ENCODE measurements at regions not wholly inside any gene's neighbourhood (a gene's known extent, or its start where the extent isn't known, plus 50 kb on each side); places are given as distances from the start of the nearest gene placed in this dataset.

GRCh38 chr2:126403039-126403628, 252.8 kb upstream of the GYPC start:
- ChIA-PET POLR2A (no interaction called here), CTCF (no interaction called here)
- Histone ChIP-seq H3K27me3 (replicated peaks in 1 of 4; ENCODE audit: control extremely low read depth in 1 of 4, control insufficient read depth in 3 of 4, insufficient read depth in 4 of 4, low read length in 3 of 4) (no peaks in the 10 kb centered on the region), H3K79me2 (ENCODE audit: control insufficient read depth, insufficient read depth, low read length) (no peaks in the 10 kb centered on the region), H4K20me1 (ENCODE audit: control insufficient read depth, insufficient read depth, low read length, poor library complexity, severe bottlenecking) (no peaks in the 10 kb centered on the region), H3K27ac (ENCODE audit: low read length in 2 of 2) (no peak overlapping the region), H2AFZ (ENCODE audit: insufficient read depth, low read depth, low read length, poor library complexity, severe bottlenecking) (no peak overlapping the region), H3K9me3 (ENCODE audit: control extremely low read depth in 1 of 3, control insufficient read depth in 2 of 3, insufficient read depth in 1 of 3, low read length in 2 of 3) (no peaks in the 10 kb centered on the region), H3K36me3 (replicated peaks in 1 of 2; ENCODE audit: control extremely low read depth in 1 of 2, control insufficient read depth in 1 of 2, extremely low read depth in 1 of 2, insufficient read depth in 2 of 2, low read length in 1 of 2) (no peaks in the 10 kb centered on the region), H3K9ac (ENCODE audit: low read length) (no peak overlapping the region), H3K4me3 (ENCODE audit: control extremely low read depth in 1 of 5, extremely low read depth in 1 of 5, insufficient read depth in 1 of 5, low read depth in 2 of 5, low read length in 4 of 5) (no peak overlapping the region), H3K4me2 (replicated peaks; ENCODE audit: low read depth, low read length, poor library complexity, severe bottlenecking) (no peak overlapping the region), H3K4me1 (ENCODE audit: control insufficient read depth in 2 of 2, insufficient read depth in 2 of 2, low read length in 2 of 2) (no peaks in the 10 kb centered on the region)
- ATAC-seq (ENCODE audit: low read depth) (no peak), DNase-seq (no peak)
- 96% methylated on average over 5 of the region's 5 CpGs for WGBS (ENCODE audit: insufficient coverage)
- intact Hi-C loops (cut with micrococcal nuclease), result no loop called here
- H3K4me3 Mint-ChIP-seq, result no peak overlapping the region
- H3K27me3 Mint-ChIP-seq, result peaks cover 18% of the 10 kb centered on the region
- H3K9me3 Mint-ChIP-seq (ENCODE audit: insufficient read depth), result no peaks in the 10 kb centered on the region
- no peak overlapping the region for H3K27ac Mint-ChIP-seq
- TF ChIP-seq, protein P1, sequence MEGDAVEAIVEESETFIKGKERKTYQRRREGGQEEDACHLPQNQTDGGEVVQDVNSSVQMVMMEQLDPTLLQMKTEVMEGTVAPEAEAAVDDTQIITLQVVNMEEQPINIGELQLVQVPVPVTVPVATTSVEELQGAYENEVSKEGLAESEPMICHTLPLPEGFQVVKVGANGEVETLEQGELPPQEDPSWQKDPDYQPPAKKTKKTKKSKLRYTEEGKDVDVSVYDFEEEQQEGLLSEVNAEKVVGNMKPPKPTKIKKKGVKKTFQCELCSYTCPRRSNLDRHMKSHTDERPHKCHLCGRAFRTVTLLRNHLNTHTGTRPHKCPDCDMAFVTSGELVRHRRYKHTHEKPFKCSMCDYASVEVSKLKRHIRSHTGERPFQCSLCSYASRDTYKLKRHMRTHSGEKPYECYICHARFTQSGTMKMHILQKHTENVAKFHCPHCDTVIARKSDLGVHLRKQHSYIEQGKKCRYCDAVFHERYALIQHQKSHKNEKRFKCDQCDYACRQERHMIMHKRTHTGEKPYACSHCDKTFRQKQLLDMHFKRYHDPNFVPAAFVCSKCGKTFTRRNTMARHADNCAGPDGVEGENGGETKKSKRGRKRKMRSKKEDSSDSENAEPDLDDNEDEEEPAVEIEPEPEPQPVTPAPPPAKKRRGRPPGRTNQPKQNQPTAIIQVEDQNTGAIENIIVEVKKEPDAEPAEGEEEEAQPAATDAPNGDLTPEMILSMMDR (IDR thresholded peaks at IDR 0.05), result no peak
- TF ChIP-seq EZH2 (IDR thresholded peaks at IDR 0.05; ENCODE audit: borderline replicate concordance, insufficient read depth, low read depth, low read length, poor library complexity, severe bottlenecking), result no peak
- no peaks in the 10 kb centered on the region for H3K4me1 Mint-ChIP-seq

DNA sequence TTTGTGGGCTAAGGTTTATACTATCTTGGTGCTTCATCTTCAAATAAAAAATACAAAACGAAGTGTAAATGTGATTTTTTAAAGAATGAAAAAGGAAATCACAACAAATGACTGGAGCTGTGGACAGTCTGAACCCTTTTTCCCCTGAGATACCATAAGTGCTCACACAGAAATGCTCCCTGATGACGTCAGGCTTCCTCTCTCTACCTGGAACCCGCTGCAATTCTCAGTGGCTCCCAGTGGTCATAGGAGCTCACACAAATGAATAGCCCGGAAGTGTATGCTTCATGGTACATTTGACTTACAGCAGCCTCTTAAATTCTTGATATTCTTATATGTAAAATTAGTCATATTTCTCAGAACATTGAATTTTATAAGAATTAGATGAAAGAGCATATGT, 249.7 kb upstream of the GYPC start:
- POLR2A ChIA-PET, result no interaction called here
- DNase-seq (no peak), ATAC-seq (ENCODE audit: low read depth) (no peak)
- WGBS (ENCODE audit: insufficient coverage), result 80% methylated on average over 1 of the region's 4 CpGs
- Histone ChIP-seq H3K4me3 (ENCODE audit: control extremely low read depth in 1 of 5, extremely low read depth in 1 of 5, insufficient read depth in 1 of 5, low read depth in 2 of 5, low read length in 4 of 5) (no peak overlapping the region), H4K20me1 (ENCODE audit: control insufficient read depth, insufficient read depth, low read length, poor library complexity, severe bottlenecking) (no peaks in the 10 kb centered on the region), H3K79me2 (ENCODE audit: control insufficient read depth, insufficient read depth, low read length) (no peaks in the 10 kb centered on the region), H2AFZ (ENCODE audit: insufficient read depth, low read depth, low read length, poor library complexity, severe bottlenecking) (no peak overlapping the region), H3K4me1 (ENCODE audit: control insufficient read depth in 2 of 2, insufficient read depth in 2 of 2, low read length in 2 of 2) (no peaks in the 10 kb centered on the region), H3K27me3 (replicated peaks in 1 of 4; ENCODE audit: control extremely low read depth in 1 of 4, control insufficient read depth in 3 of 4, insufficient read depth in 4 of 4, low read length in 3 of 4) (no peaks in the 10 kb centered on the region), H3K9me3 (ENCODE audit: control extremely low read depth in 1 of 3, control insufficient read depth in 2 of 3, insufficient read depth in 1 of 3, low read length in 2 of 3) (no peaks in the 10 kb centered on the region), H3K9ac (ENCODE audit: low read length) (no peak overlapping the region), H3K27ac (ENCODE audit: low read length in 2 of 2) (no peak overlapping the region), H3K4me2 (replicated peaks; ENCODE audit: low read depth, low read length, poor library complexity, severe bottlenecking) (no peak overlapping the region), H3K36me3 (replicated peaks in 1 of 2; ENCODE audit: control extremely low read depth in 1 of 2, control insufficient read depth in 1 of 2, extremely low read depth in 1 of 2, insufficient read depth in 2 of 2, low read length in 1 of 2) (no peaks in the 10 kb centered on the region)
- Mint-ChIP-seq H3K4me3 (no peak overlapping the region), H3K9me3 (ENCODE audit: insufficient read depth) (no peaks in the 10 kb centered on the region), H3K4me1 (no peaks in the 10 kb centered on the region), H3K27me3 (peaks cover 22% of the 10 kb centered on the region), H3K27ac (no peak overlapping the region)
- CTCF ChIA-PET, result no interaction called here
- TF ChIP-seq EZH2 (IDR thresholded peaks at IDR 0.05; ENCODE audit: borderline replicate concordance, insufficient read depth, low read depth, low read length, poor library complexity, severe bottlenecking), result no peak
- TF ChIP-seq, protein P1 (IDR thresholded peaks at IDR 0.05), result no peak
- intact Hi-C loops (cut with micrococcal nuclease), result no loop called here
